Mesothelial cell of epicardium (in vitro differentiated cells): ENCODE measurements at regions not wholly inside any gene's neighbourhood (a gene's known extent, or its start where the extent isn't known, plus 50 kb on each side); places are given as distances from the start of the nearest gene placed in this dataset.

ENCODE experiments used
- DNase-seq, 2 experiments: peaks; one replicate each; pipeline ENCODE4 v3.0.0; 2021; ENCODE audit warnings: low spot score in 2 of 2; ENCODE audit not compliant: unreplicated experiment in 2 of 2
- H3K27ac Mint-ChIP-seq: 2 replicates; pipeline ENCODE4 v1.8.0; 2021; ENCODE audit warnings: mixed read lengths
- H3K27me3 Mint-ChIP-seq: 2 replicates; pipeline ENCODE4 v1.8.0; 2021; ENCODE audit warnings: low read depth, mixed read lengths
- H3K36me3 Mint-ChIP-seq: 2 replicates; pipeline ENCODE4 v1.8.0; 2021; ENCODE audit warnings: mixed read lengths
- H3K4me1 Mint-ChIP-seq: 2 replicates; pipeline ENCODE4 v1.8.0; 2021; ENCODE audit warnings: mixed read lengths
- H3K4me3 Mint-ChIP-seq: 2 replicates; pipeline ENCODE4 v1.8.0; 2021; ENCODE audit warnings: mild to moderate bottlenecking, moderate library complexity, mixed read lengths
- H3K9me3 Mint-ChIP-seq: 2 replicates; pipeline ENCODE4 v1.8.0; 2021; ENCODE audit warnings: mixed read lengths
- CTCF ChIP-seq: fragments of 200-600 bp; sonication (generic); IDR thresholded peaks from one replicate; pipeline ENCODE4 v1.5.0; 2021; ENCODE audit warnings: antibody characterized with exemption; ENCODE audit not compliant: unreplicated experiment

GRCh38 chr2:81852651-81853050 is 1548.1 kb upstream of the LRRTM1 start:
- Mint-ChIP-seq H3K27ac (no peak overlapping the region), H3K4me1 (no peaks in the 10 kb centered on the region), H3K9me3 (no peaks in the 10 kb centered on the region), H3K36me3 (no peaks in the 10 kb centered on the region), H3K4me3 (no peak overlapping the region), H3K27me3 (no peaks in the 10 kb centered on the region)
- no peak for DNase-seq
- no peak for TF ChIP-seq CTCF

- Mint-ChIP-seq H3K4me1 (no peaks in the 10 kb centered on the region), H3K4me3 (no peak overlapping the region), H3K9me3 (peaks cover 14% of the 10 kb centered on the region), H3K27ac (no peak overlapping the region), H3K36me3 (no peaks in the 10 kb centered on the region), H3K27me3 (no peaks in the 10 kb centered on the region)
- DNase-seq, result no peak
- no peak for TF ChIP-seq CTCF
These were observed 1535.2 kb upstream of the LRRTM1 start for GRCh38 chr2:81839780-81840179.

GRCh38 chr2:81835321-81836000 is 1530.9 kb upstream of the LRRTM1 start:
- H3K4me3 Mint-ChIP-seq, result no peak overlapping the region
- H3K27me3 Mint-ChIP-seq, result no peaks in the 10 kb centered on the region
- no peak for DNase-seq
- H3K36me3 Mint-ChIP-seq, result no peaks in the 10 kb centered on the region
- H3K9me3 Mint-ChIP-seq, result peaks cover 32% of the 10 kb centered on the region
- H3K27ac Mint-ChIP-seq, result no peak overlapping the region
- no peak for TF ChIP-seq CTCF
- no peaks in the 10 kb centered on the region for H3K4me1 Mint-ChIP-seq

GRCh38 chr2:81786811-81787210 is 1482.3 kb upstream of the LRRTM1 start:
- Mint-ChIP-seq H3K27ac (no peak overlapping the region), H3K4me3 (no peak overlapping the region), H3K9me3 (peaks cover 12% of the 10 kb centered on the region), H3K36me3 (peaks cover 2% of the 10 kb centered on the region), H3K27me3 (no peaks in the 10 kb centered on the region), H3K4me1 (no peaks in the 10 kb centered on the region)
- no peak for DNase-seq
- no peak for TF ChIP-seq CTCF

GRCh38 chr2:81767187-81767912 is 1462.8 kb upstream of the LRRTM1 start:
- H3K36me3 Mint-ChIP-seq, result no peaks in the 10 kb centered on the region
- H3K27me3 Mint-ChIP-seq, result peaks cover 2% of the 10 kb centered on the region
- no peaks in the 10 kb centered on the region for H3K9me3 Mint-ChIP-seq
- no peak overlapping the region for H3K27ac Mint-ChIP-seq
- H3K4me3 Mint-ChIP-seq, result no peak overlapping the region
- peaks cover 2% of the 10 kb centered on the region for H3K4me1 Mint-ChIP-seq
- no peak for DNase-seq
- TF ChIP-seq CTCF, result no peak
